Hepatocyte (in vitro differentiated cells): ENCODE measurements at regions not wholly inside any gene's neighbourhood (a gene's known extent, or its start where the extent isn't known, plus 50 kb on each side); places are given as distances from the start of the nearest gene placed in this dataset.

ENCODE experiments used
- EZH2phosphoT487 ChIP-seq: fragments of 200-600 bp; sonication (generic); IDR thresholded peaks from one replicate; pipeline ENCODE4 v1.6.1; 2018; ENCODE audit warnings: antibody characterized with exemption, mild to moderate bottlenecking, low read depth, moderate library complexity; ENCODE audit not compliant: unreplicated experiment, severe bottlenecking
- TF ChIP-seq, protein P1 (sequence below): fragments of 200-600 bp; sonication (generic); IDR thresholded peaks from 2 replicates; pipeline ENCODE4 v1.5.1; 2016; ENCODE audit warnings: antibody characterized with exemption, mild to moderate bottlenecking; ENCODE audit not compliant: poor library complexity

DNA sequence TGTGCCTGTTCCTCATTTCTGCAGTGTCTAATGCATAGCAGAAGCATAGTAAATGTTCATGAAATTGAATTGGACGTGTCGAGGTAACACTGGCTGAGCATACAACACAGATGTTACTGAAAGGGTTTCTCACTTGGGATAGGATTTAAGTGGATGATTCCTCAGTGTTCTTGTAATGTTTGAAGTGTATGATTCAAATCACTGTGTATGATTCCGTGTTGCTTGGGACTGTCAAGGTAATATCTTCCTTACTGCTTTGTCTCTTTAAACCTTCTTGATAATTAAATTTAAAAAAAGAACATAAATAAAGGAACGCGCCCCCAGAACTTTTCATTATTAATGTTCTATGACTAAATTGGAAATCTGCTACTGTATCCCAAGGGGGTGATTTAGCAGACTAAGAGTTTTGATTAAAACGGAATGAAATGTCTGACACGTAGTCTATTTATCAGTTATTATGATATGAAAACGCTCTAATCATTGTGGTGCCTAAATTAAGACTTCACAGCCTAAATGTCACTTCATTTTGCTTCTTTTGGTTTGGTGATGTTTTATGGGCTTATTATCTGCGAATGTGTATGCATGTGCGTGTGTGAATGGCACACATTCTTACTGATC is 696.9 kb upstream of the EPHA5 start:
- TF ChIP-seq, protein P1, sequence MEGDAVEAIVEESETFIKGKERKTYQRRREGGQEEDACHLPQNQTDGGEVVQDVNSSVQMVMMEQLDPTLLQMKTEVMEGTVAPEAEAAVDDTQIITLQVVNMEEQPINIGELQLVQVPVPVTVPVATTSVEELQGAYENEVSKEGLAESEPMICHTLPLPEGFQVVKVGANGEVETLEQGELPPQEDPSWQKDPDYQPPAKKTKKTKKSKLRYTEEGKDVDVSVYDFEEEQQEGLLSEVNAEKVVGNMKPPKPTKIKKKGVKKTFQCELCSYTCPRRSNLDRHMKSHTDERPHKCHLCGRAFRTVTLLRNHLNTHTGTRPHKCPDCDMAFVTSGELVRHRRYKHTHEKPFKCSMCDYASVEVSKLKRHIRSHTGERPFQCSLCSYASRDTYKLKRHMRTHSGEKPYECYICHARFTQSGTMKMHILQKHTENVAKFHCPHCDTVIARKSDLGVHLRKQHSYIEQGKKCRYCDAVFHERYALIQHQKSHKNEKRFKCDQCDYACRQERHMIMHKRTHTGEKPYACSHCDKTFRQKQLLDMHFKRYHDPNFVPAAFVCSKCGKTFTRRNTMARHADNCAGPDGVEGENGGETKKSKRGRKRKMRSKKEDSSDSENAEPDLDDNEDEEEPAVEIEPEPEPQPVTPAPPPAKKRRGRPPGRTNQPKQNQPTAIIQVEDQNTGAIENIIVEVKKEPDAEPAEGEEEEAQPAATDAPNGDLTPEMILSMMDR = no peak
- TF ChIP-seq EZH2phosphoT487 = no peak
